ENCODE measurements at regions not wholly inside any gene's neighbourhood (a gene's known extent, or its start where the extent isn't known, plus 50 kb on each side); places are given as distances from the start of the nearest gene placed in this dataset.

GRCh38 chr2:240360645-240361475 is 74.6 kb upstream of the GPC1 start:
- TF ChIP-seq RFX5 (IDR thresholded peaks at IDR 0.05; ENCODE audit: low read depth, low read length) (no peak), CTCF (conservative IDR thresholded peaks at IDR 0.05; ENCODE audit: low read depth, low read length) (no peak), USF2 (IDR thresholded peaks at IDR 0.05; ENCODE audit: low read depth, low read length) (no peak), SMC3 (IDR thresholded peaks at IDR 0.05; ENCODE audit: low read depth, low read length) (no peak), POLR2A (IDR thresholded peaks at IDR 0.05; ENCODE audit: low read depth, low read length) (no peak), FOS (IDR thresholded peaks at IDR 0.05; ENCODE audit: low read depth, low read length) (no peak), BHLHE40 (IDR thresholded peaks at IDR 0.05; ENCODE audit: low read depth, low read length) (no peak), ELK1 (IDR thresholded peaks at IDR 0.05; ENCODE audit: borderline replicate concordance, low read depth, low read length) (no peak), MAFK (IDR thresholded peaks at IDR 0.05; ENCODE audit: low read depth, low read length) (no peak), MXI1 (IDR thresholded peaks at IDR 0.05; ENCODE audit: borderline replicate concordance, low read depth, low read length) (no peak), RAD21 (IDR thresholded peaks at IDR 0.05; ENCODE audit: low read length) (no peak), MAZ (IDR thresholded peaks at IDR 0.05; ENCODE audit: borderline replicate concordance, low read depth, low read length) (no peak), RCOR1 (IDR thresholded peaks at IDR 0.05; ENCODE audit: insufficient replicate concordance, low read length) (no peak)

Data from IMR-90 (cell line).